ENCODE measurements at regions not wholly inside any gene's neighbourhood (a gene's known extent, or its start where the extent isn't known, plus 50 kb on each side); places are given as distances from the start of the nearest gene placed in this dataset.
A peak's percentile ranks its signal among the peaks of the same experiment; 100 is the strongest.
"Not testable (repeated sequence)": the region's sequence is repeated elsewhere in the genome, so short reads cannot be mapped to it uniquely, and the experiment has no call there.

- peak; percentile 2 for DNase-seq (ENCODE audit: low read depth)
- no peak for TF ChIP-seq CTCF (conservative IDR thresholded peaks at IDR 0.05; ENCODE audit: low read depth, low read length)
- H3K4me3 ChIP-seq (ENCODE audit: low read depth, low read length), result no peak overlapping the region
Measured at GRCh38 chr5:131005963-131006684, 158.9 kb downstream of the HINT1 start.

GRCh38 chr5:131001507-131001906 is 163.5 kb downstream of the HINT1 start:
- H3K4me3 ChIP-seq (ENCODE audit: low read depth, low read length), result no peak overlapping the region
- no peak for DNase-seq (ENCODE audit: low read depth)
- TF ChIP-seq CTCF (conservative IDR thresholded peaks at IDR 0.05; ENCODE audit: low read depth, low read length), result no peak

- no peak for TF ChIP-seq CTCF (conservative IDR thresholded peaks at IDR 0.05; ENCODE audit: low read depth, low read length)
- no peak overlapping the region for H3K4me3 ChIP-seq (ENCODE audit: low read depth, low read length)
- no peak for DNase-seq (ENCODE audit: low read depth)
Measured at GRCh38 chr5:131000289-131000688, 164.8 kb downstream of the HINT1 start.

GRCh38 chr5:130996720-130997119 is 168.3 kb downstream of the HINT1 start:
- not testable (repeated sequence) for DNase-seq (ENCODE audit: low read depth); H3K4me3 ChIP-seq (ENCODE audit: low read depth, low read length)

- no peak for DNase-seq (ENCODE audit: low read depth)
- TF ChIP-seq CTCF (conservative IDR thresholded peaks at IDR 0.05; ENCODE audit: low read depth, low read length), result no peak
- H3K4me3 ChIP-seq (ENCODE audit: low read depth, low read length), result no peak overlapping the region
Measured at GRCh38 chr5:130995851-130996250, 169.2 kb downstream of the HINT1 start.

GRCh38 chr5:130995254-130995515 is 169.9 kb downstream of the HINT1 start:
- DNase-seq (ENCODE audit: low read depth), result no peak
- TF ChIP-seq CTCF (conservative IDR thresholded peaks at IDR 0.05; ENCODE audit: low read depth, low read length), result no peak
- no peak overlapping the region for H3K4me3 ChIP-seq (ENCODE audit: low read depth, low read length)

GRCh38 chr5:130994496-130995253 is 170.4 kb downstream of the HINT1 start:
- DNase-seq (ENCODE audit: low read depth), result no peak
- no peak for TF ChIP-seq CTCF (conservative IDR thresholded peaks at IDR 0.05; ENCODE audit: low read depth, low read length)
- no peak overlapping the region for H3K4me3 ChIP-seq (ENCODE audit: low read depth, low read length)
